Neural cell (in vitro differentiated cells): ENCODE measurements at regions not wholly inside any gene's neighbourhood (a gene's known extent, or its start where the extent isn't known, plus 50 kb on each side); places are given as distances from the start of the nearest gene placed in this dataset.

Experiments used
- CTCF ChIP-seq: fragments of 450-650 bp; IDR thresholded peaks from 2 replicates; pipeline ENCODE4 v1.5.1; 2014; ENCODE audit warnings: antibody characterized with exemption, mild to moderate bottlenecking, moderate library complexity; ENCODE audit not compliant: poor library complexity, severe bottlenecking
- EP300 ChIP-seq: fragments of 450-650 bp; conservative IDR thresholded peaks from 2 replicates; pipeline ENCODE4 v1.6.1; 2014; ENCODE audit warnings: antibody characterized with exemption, mild to moderate bottlenecking, moderate library complexity; ENCODE audit not compliant: poor library complexity, severe bottlenecking
- EZH2 ChIP-seq: fragments of 200-600, 300-800 bp; shearing (Covaris generic), sonication (generic); IDR thresholded peaks from 2 replicates; pipeline ENCODE4 v1.6.1; 2014; ENCODE audit warnings: antibody characterized with exemption, low read length, borderline replicate concordance, mild to moderate bottlenecking; ENCODE audit not compliant: insufficient read depth, poor library complexity, severe bottlenecking
- MXI1 ChIP-seq: fragments of 450-650 bp; conservative IDR thresholded peaks from 2 replicates; pipeline ENCODE4 v1.6.1; 2014; ENCODE audit warnings: antibody characterized with exemption, mild to moderate bottlenecking; ENCODE audit not compliant: poor library complexity, severe bottlenecking
- RAD21 ChIP-seq: fragments of 450-650 bp; conservative IDR thresholded peaks from 2 replicates; pipeline ENCODE4 v1.6.1; 2014; ENCODE audit warnings: antibody characterized with exemption, mild to moderate bottlenecking, moderate library complexity
- TAF1 ChIP-seq: IDR thresholded peaks from 2 replicates; pipeline ENCODE4 v1.6.1; 2012; ENCODE audit warnings: low read depth

GRCh38 chr1:68313735-68314134 lies 81.4 kb upstream of the WLS start:
- TF ChIP-seq CTCF (no peak), EP300 (peak; percentile 66), EZH2 (no peak), TAF1 (no peak), RAD21 (no peak), MXI1 (no peak)
